ENCODE measurements at regions not wholly inside any gene's neighbourhood (a gene's known extent, or its start where the extent isn't known, plus 50 kb on each side); places are given as distances from the start of the nearest gene placed in this dataset.

- no peaks in the 10 kb centered on the region for H4K20me1 ChIP-seq (ENCODE audit: insufficient read depth)
- H3K4me1 ChIP-seq (replicated peaks; ENCODE audit: insufficient read depth) = no peaks in the 10 kb centered on the region
- no peaks in the 10 kb centered on the region for H3K9me3 ChIP-seq (ENCODE audit: insufficient read depth, low read depth)
- TF ChIP-seq CTCF (conservative IDR thresholded peaks at IDR 0.05) = no peak
- TF ChIP-seq EZH2 (IDR thresholded peaks at IDR 0.05; ENCODE audit: low read depth) = no peak
- ChIA-PET CTCF (no interaction called here), POLR2A (ENCODE audit: unreplicated experiment) (no interaction called here)
- BruUV-seq (replicated peaks) = no TSS peak
- no peaks in the 10 kb centered on the region for H3F3A ChIP-seq (ENCODE audit: insufficient read depth, low read depth)
- no peaks in the 10 kb centered on the region for H3K79me2 ChIP-seq (ENCODE audit: low read depth)
- no peak for DNase-seq
- H3K4me2 ChIP-seq = no peak overlapping the region
- intact Hi-C loops (cut with micrococcal nuclease; ENCODE audit: unreplicated experiment) = no loop called here
- H3K27me3 ChIP-seq (ENCODE audit: insufficient read depth, low read depth) = no peaks in the 10 kb centered on the region
- H3K4me3 ChIP-seq = no peak overlapping the region
- H3K27ac ChIP-seq = no peak overlapping the region
- H3K36me3 ChIP-seq (ENCODE audit: low read depth) = no peaks in the 10 kb centered on the region
- no peak overlapping the region for H2AFZ ChIP-seq
- no peaks in the 10 kb centered on the region for H3K9me2 ChIP-seq (ENCODE audit: insufficient read depth)
Measured at GRCh38 chr14:34283590-34283989, 178.4 kb downstream of the SPTSSA start.

GRCh38 chr14:34277191-34277590 lies 184.8 kb downstream of the SPTSSA start:
- no peak for DNase-seq
- Histone ChIP-seq H3K9me2 (ENCODE audit: insufficient read depth) (no peaks in the 10 kb centered on the region), H3K4me3 (no peak overlapping the region), H3K4me1 (replicated peaks; ENCODE audit: insufficient read depth) (no peaks in the 10 kb centered on the region), H4K20me1 (ENCODE audit: insufficient read depth) (no peaks in the 10 kb centered on the region), H3K36me3 (ENCODE audit: low read depth) (no peaks in the 10 kb centered on the region), H3F3A (ENCODE audit: insufficient read depth, low read depth) (no peaks in the 10 kb centered on the region), H3K27me3 (ENCODE audit: insufficient read depth, low read depth) (no peaks in the 10 kb centered on the region), H3K27ac (no peak overlapping the region), H3K79me2 (ENCODE audit: low read depth) (no peaks in the 10 kb centered on the region), H2AFZ (no peak overlapping the region), H3K9me3 (ENCODE audit: insufficient read depth, low read depth) (no peaks in the 10 kb centered on the region), H3K4me2 (no peak overlapping the region)
- ChIA-PET CTCF (no interaction called here), POLR2A (ENCODE audit: unreplicated experiment) (no interaction called here)
- BruUV-seq (replicated peaks) = no TSS peak
- intact Hi-C loops (cut with micrococcal nuclease; ENCODE audit: unreplicated experiment) = no loop called here
- no peak for TF ChIP-seq EZH2 (IDR thresholded peaks at IDR 0.05; ENCODE audit: low read depth)
- TF ChIP-seq CTCF (conservative IDR thresholded peaks at IDR 0.05) = no peak

GRCh38 chr14:34275530-34275929 lies 186.5 kb downstream of the SPTSSA start:
- TF ChIP-seq EZH2 (IDR thresholded peaks at IDR 0.05; ENCODE audit: low read depth) = no peak
- no peak for TF ChIP-seq CTCF (conservative IDR thresholded peaks at IDR 0.05)
- Histone ChIP-seq H3K9me3 (ENCODE audit: insufficient read depth, low read depth) (no peaks in the 10 kb centered on the region), H3K27ac (no peak overlapping the region), H3K27me3 (ENCODE audit: insufficient read depth, low read depth) (no peaks in the 10 kb centered on the region), H3K9me2 (ENCODE audit: insufficient read depth) (no peaks in the 10 kb centered on the region), H3K4me3 (no peak overlapping the region), H3K4me2 (no peak overlapping the region), H3F3A (ENCODE audit: insufficient read depth, low read depth) (no peaks in the 10 kb centered on the region), H3K4me1 (replicated peaks; ENCODE audit: insufficient read depth) (no peaks in the 10 kb centered on the region), H3K36me3 (ENCODE audit: low read depth) (no peaks in the 10 kb centered on the region), H3K79me2 (ENCODE audit: low read depth) (no peaks in the 10 kb centered on the region), H4K20me1 (ENCODE audit: insufficient read depth) (no peaks in the 10 kb centered on the region), H2AFZ (no peak overlapping the region)
- ChIA-PET CTCF (no interaction called here), POLR2A (ENCODE audit: unreplicated experiment) (no interaction called here)
- no peak for DNase-seq
- no TSS peak for BruUV-seq (replicated peaks)
- intact Hi-C loops (cut with micrococcal nuclease; ENCODE audit: unreplicated experiment) = no loop called here
